Anterior cingulate cortex (tissue), 58 donors: ENCODE measurements at regions not wholly inside any gene's neighbourhood (a gene's known extent, or its start where the extent isn't known, plus 50 kb on each side); places are given as distances from the start of the nearest gene placed in this dataset.
"Not testable (repeated sequence)": the region's sequence is repeated elsewhere in the genome, so short reads cannot be mapped to it uniquely, and the experiment has no call there.

Source experiments
- DNase-seq, 58 donors: peaks; one replicate each; lab custom pipeline; 2025; lab: John Stamatoyannopoulos, UW

DNA sequence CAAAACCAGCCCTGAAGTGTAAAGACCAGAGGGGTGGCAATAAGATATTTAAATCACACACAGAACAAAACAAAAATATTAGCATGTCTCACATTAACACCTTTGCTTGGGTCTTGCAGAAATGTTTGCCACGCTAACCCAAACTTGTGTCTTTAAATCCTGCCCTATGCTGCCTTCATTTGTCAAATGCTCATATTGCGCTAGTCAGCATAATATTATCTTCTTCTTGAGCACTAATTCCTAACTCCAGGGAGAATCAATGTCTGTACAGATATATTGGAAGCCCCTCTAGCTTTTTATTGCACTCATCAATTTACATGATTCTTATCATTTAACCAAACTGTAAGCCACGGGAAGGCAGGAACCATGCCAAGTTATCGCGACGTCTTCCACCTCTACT, 614.8 kb upstream of the SOX9 start:
- no peak for DNase-seq

DNA sequence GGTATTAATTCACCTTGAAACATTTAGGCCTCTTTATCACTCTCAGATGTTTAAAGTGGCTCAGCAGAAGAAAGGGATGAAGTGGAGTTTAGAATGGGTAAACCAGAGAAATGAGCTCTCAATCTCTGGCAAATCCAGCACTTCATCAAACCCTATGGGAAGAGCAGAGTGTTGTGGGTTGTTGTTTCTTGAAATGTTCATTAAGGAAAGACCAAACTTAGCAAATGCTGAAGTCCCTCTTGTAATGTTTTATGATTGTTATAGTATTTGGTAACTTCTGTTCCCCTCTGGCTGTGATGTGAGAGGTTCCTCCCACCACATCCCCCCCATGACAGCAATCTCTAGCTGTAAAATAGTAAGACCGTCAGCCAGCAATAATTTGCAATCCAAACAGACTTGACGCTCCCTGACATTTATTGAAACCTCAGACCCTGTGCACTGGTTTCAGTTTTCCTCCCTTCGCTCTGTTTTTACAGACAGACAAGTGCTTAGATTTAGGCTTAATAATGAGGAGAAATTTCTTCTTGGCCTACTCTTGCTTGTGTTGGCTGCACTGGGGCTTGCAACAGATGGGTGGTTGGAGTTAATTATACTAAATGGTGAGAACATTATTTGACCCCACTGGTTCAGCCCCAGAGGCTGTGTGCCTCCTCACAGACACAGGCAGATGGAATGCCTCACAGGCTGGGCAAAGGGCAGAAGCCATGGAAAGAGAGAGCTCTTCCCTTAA, 609.4 kb upstream of the SOX9 start:
- no peak for DNase-seq

DNA sequence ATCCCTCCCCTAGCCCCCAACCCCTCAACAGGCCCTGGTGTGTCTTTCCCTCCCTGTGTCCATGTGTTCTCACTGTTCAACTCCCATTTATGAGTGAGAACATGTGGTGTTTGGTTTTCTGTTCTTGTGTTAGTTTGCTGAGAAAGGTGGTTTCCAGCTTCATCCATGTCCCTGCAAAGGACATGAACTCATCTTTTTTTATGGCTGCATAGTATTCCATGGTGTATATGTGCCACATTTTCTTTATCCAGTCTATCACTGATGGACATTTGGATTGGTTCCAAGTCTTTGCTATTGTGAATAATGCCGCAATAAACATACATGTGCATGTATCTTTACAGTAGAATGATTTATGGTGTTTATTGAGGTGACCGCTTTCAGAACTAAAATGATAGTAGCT, 607.1 kb upstream of the SOX9 start:
- DNase-seq: not testable (repeated sequence)

DNA sequence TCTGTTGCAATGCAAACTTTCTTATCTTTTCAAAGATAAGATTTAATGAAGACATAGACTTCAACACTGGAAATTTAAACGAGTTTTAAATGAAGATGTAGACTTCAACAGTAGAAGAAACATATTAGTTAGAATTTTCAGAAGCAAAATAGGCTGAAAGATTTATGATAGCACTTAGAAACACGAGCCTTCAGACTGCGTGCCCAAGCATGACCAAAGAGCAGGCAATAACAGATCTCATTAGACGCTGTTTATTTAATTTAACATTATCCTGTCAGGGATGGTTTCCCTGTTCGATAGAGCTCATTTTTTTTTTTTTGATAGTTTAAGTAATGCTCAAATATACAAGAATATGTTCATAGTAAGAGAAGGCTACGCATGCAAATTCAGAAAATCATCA, 604.7 kb upstream of the SOX9 start:
- no peak for DNase-seq

DNA sequence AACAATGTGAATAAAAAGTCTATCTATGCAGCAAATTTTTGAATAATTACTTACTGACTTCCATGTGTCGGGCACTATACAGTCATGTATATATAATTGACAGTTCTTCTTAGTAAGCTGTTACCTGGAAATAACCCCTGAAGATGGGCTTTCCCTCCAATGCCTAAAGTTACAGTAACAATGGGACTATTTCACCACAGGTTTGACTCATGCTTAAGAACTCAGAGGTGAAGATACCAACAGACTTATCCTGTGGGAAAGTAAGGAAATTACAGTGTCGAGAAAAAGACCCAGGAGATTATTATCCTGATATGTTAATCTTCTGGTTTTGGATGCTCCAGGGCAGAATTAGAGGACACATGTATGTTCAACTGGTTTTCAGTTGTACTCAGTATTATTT, 601.5 kb upstream of the SOX9 start:
- no peak for DNase-seq

DNA sequence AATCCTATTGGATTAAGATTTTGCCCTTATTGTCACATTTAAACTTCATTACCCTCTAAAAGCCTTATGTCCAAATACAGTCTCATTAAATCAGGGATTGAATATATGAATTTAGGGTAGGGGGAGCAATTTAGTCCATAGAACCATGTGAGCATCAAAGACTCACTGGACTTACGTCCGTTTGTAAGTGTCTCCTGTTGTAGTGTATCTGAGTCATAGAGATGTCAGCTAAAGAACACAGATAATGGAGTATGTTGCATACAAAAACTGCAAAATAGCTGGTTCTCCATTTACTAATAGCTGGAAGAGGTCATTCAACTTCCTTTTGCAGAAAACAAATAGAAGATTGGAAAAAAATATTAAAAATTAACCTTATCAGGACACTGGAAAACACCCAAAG, 599.1 kb upstream of the SOX9 start:
- DNase-seq: no peak

DNA sequence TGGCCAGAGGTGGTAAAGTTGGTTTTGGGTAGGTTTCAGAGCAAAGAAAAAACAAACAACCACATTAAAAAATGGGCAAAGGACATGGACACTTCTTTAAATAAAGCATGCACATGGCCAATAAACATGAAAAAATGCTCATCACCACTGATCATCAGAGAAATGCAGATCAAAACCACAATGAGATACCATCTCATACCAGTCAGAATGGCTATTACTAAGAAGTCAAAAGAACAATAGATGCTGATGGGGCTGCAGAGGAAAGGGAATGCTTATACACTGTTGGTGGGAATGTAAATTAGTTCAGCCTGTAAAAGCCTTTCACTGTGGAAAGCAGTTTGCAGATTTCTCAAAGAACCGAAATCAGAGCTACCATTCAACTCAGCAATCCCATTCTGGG, 598.4 kb upstream of the SOX9 start:
- no peak for DNase-seq

DNA sequence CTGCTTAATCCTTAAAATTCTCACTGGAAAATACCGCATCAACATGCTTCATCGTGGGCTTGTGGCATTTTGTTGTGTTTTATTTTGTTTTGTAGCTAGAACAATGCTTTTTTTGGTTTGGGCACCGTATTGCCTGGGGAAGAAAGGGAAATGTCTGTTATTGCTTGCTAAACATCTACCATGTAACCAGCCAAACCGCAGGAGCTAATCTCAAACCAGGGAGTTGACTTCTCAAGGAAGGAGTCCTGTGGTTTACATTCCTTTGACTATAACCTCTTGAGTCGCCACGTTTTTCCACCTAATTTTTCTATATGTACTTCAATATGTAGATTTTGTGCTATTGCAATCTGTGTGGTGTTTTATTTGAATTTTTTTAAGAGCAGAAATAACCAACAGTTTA, 593.5 kb upstream of the SOX9 start:
- DNase-seq: no peak

DNA sequence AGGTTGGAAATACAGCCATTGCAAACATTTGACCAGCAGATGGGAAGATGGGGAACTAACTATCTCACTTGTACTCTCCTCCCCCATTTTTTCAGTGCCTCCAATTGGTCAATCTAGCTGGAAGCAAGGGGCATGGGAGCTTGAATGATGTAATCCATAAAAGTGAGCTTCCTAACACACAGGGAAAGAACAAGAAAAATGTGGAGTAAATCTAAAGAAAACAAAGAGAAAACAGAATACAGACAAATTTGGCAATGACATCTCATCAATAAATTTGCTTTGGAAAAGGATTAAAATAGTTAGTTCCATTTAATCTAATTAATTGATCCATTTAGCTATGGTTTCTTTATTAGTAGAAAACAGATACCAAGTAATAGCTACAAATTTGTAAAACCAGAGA, 592.6 kb upstream of the SOX9 start:
- no peak for DNase-seq

DNA sequence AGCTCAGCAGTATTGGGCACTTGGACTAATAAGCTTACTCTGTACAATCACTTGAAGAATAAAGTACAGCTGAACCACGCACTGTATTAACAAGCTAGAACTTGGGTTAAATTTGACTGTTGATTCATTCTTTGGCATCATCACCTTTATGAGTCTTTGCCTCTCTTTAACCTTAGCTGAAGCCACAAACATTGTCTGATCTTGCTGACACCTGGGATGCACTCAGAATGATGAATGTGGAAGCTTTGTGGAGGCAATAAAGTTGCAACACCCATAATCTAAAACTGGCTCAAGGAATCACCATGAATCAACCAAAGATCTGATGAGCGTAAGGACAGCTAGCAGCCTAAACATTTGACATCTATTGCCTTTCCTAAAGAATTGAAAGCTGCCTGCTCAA, 590.6 kb upstream of the SOX9 start:
- no peak for DNase-seq

DNA sequence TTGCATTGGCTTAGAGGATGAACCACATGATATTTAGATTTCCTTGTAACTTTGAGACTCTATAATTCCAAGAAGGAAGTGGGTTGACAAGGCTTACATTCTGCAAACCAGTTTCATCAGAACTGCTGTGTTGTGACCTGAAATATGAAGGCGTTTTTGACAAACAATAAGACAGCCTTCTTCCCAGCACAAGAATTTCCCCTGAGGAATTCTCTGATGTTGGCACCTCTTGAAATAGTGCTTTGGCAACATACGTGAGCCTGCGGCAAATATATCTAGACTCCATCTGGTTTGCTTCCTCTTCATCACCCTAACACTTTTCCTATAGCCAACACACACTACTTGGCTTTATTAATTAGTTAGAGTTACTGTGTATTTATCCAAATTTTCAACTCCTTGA, 585.5 kb upstream of the SOX9 start:
- no peak for DNase-seq

DNA sequence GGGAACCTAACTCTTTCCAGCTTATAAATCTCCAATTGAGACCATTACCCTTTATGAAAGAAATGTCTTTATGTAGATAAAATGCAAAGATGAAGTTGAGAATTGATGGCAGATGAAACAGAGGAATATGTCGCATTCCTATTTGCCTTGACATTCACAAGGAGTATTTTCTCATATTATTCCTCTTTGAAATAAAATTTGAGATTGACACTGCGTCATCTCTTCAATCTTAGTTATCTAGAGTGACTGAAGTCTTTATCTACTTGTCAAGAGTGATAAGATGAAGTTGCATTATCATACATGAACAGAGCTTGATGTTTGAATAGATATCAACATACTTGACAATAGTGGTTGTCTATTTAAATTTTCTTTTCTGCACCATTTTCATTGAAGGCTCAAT, 574.4 kb upstream of the SOX9 start:
- no peak for DNase-seq

DNA sequence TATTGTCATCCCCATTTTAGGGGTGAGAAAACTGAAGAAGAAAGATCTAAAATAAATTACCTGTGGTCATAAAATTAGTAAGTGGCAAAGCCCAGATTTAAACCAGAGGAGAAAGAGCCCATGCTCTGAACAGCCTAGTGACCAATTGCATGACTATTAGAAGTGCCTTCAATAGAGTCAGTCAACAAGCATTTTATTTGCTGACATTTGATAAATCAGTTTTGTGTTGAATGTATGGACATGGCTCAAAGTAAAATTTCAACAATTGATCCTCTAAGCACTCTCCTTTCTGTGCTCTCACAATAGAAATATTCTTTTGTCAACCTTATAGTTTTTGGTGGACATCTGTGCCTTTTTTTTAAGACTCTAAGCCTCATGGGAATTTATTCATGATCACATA, 572.9 kb upstream of the SOX9 start:
- no peak for DNase-seq

DNA sequence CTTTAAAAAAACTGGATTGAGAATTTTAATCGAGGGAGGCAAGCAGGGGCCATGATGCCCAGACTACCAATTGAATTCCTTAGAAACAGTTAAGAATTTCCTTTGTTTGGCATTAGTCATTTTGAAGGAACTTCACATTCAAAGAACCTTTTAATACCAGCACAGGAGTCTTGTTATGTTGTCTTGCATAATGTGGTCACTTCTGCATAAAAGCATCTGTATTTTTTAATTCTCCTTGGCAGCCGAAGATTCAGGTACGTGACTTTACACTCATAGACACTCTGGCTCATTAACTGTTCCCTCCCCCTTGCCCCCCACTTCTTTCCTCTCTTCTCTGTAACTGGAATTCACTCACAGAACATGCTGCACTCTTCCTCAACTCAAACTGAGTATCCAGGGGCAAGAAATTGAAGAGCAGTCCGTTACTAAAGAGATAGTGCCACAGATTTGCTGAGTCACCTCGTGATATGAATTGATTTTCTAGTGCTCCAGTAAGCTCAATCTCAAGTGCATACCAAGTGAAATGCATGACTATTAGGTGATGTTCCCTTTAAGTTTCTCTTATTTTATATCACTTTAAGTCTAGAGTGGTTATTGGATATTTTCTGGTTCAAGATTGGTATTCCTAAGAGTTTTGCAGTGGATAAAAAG, 572.2 kb upstream of the SOX9 start:
- no peak for DNase-seq

DNA sequence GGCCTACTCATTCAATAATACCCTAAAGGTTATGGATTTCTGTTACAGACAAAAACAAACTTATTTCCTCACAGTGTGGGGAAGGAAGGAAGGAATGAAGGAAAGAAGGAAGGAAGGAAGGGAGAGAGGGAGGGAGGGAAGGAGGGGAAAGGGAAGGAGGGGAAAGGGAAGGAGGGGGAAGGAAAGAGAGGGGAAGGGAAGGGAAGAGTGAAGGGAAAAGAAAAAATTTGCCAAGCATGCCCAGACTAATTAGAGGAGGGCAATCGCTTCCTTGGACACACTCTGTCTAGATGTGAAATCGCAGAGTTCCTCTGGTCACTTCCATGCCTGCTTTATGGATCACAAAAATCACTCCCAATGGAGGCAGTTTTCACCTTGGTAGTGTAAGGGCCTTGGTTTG, 570.1 kb upstream of the SOX9 start:
- no peak for DNase-seq

DNA sequence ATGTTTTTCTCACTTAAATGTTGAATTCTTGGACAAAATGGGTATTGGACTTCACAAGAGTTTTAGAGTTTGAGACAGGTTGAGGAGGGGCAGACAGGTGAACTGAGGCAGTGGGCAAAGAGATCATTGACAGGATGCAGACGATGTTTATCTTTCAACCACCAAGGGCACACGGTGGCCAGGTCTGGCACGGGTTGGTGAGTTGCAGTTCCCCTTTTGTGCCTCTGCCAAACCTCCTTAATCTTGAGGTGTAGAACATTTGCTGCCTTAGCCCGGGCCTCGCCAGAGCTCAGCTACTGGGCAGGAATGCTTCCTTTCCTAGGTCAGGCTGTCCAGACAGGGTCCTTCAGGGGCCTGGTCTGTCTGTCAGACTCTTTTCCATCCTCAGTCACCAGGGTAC, 567.4 kb upstream of the SOX9 start:
- DNase-seq: no peak

DNA sequence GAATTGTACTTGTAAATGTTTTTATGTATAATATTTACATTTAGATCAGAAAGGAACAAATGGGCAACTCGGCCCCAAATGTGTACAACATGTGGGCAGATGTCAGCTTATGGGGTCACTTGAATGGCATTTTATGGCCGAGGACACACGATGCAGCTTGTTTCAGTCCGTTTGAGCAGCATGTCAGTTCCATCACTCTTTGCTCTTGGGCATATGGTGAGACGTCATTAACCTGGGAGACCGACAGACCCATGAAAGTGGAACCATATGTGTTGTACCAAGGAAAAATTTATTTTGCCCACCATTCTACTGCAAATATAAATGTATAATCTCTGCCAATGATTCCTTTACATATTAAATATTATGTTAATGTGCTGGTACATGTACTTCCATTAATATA, 561.9 kb upstream of the SOX9 start:
- no peak for DNase-seq

DNA sequence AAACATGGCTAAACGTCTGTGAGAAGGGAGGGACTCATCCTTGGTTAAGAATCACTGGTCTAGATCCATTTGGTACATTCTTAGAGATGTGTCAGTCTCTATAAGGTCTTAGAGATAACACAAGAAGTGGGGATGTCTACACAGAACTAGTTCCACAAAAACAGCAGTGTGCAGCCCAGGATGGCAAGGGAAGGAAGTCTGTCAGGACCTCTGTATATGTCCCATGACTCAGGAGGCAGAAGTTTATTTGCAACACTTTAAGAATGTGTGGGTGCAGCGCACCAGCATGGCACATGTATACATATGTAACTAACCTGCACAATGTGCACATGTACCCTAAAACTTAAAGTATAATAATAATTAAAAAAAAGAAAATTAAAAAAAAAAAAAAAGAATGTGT, 548.5 kb upstream of the SOX9 start:
- no peak for DNase-seq

DNA sequence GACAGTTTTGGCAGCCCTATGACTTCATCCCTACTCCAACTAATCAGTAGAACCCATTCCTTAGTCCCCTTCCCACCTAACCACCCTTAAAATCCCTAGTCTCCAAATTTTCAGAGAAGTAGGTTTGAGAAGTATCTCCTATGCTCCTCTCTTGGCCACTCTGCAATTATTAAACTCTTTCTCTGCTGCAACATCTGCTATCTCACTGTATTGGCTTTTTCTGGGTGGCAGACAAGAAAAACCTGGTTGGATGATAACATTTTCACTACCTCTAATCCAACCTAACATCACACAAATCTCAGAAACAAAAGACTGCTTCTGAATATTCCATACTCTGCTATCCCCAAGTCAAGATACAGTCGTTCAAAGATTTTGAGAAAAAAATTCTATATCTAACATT, 542.4 kb upstream of the SOX9 start:
- DNase-seq: no peak

DNA sequence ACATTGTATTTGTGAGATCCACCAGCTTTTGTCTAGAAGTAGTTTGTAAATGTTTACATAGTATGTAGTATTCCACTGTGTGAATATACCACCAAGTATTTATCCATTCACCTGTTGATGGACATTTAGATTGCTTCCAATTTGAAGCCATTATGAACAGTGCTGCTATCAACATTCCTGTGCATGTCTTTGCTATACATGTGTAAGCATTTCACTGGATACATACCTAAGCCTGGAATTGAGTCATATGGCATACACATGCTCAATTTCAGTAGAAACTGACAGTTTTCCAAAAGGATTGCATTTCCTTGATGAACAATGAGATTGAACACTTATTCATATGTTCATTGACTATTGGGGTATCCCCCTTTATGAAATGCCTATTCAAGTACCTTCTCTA, 540.6 kb upstream of the SOX9 start:
- no peak for DNase-seq

DNA sequence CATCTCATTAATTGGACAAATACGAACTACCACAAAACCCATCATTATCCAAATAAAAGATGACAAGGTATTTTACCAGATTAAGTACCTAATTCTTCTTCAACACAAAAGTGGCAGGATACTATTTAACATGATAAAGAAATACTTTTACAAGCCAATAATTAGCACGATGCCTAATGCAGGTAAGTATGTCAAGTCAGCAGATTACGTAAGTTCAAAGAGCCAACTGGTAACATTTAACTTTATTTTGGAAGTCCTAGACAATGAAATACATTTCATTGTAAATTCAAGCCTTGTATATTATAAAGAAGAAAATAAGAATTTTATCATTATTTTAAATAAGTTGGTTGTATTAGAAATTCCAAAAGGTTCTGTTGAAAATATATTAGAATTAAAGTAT, 535.3 kb upstream of the SOX9 start:
- no peak for DNase-seq

DNA sequence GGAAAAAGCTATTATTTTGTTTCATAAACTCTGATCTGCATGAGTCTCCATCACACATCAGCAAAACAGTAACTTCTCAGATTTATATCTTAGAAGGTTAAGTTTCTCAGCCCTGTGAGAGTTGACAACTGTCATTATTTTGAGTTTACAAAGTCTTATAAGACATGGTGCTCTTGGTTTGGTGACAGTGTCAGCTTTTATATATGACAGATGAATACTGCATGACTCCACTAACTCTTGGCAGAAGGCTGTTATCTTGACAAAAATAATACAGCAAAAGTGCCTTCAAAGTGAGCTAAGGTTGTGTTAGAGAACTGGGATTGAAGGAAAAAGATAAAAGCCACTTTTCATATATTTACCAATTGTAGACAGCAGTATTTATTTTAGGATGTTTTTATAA, 528.4 kb upstream of the SOX9 start:
- DNase-seq: no peak

DNA sequence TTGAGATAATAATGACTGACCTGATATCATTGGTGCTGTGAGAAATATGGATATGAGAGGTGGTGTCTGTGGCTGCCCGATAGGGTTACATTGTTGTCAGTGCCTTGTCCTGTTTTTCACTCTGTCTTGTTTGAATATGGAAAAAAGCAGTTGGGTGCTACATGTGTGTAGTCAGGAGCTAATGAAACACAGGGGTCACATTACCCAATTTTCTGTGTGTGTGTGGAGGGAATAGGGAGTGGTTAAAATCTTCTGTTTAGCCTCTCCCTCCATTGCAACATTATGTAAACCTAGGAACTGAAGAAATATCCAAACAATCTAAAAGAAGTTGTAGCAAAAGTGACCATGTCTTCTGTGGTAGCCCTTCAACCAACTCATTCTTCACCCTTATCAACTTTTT, 527.7 kb upstream of the SOX9 start:
- DNase-seq: no peak
